GM19025 (cell line): ENCODE measurements at regions not wholly inside any gene's neighbourhood (a gene's known extent, or its start where the extent isn't known, plus 50 kb on each side); places are given as distances from the start of the nearest gene placed in this dataset.

ENCODE experiments used
- ATAC-seq: cut with Tn5 transposase; IDR thresholded peaks from one replicate; pipeline ENCODE4 v1.9.1; 2021; ENCODE audit warnings: mild to moderate bottlenecking, low read depth, moderate library complexity; ENCODE audit not compliant: unreplicated experiment

DNA sequence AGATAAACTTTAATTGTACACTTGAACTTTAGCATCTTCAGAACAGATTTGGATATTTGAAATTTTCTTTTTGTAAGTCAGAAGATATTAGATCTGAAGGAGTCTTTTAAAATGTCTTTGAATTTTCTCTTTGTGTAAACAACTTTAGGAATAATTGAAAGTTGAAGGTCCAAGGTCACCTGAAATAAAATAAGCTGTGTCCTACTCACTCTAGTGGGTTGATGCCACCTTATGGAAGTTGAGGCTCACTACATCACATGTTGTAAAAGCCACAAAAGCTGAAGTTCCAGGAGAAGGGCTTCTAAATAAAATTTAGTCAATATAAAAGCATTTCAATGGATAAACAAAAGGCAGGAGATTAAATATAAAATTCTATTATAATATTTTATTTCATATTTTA, 122.0 kb upstream of the ATXN7L3B start:
- ATAC-seq, result no peak

DNA sequence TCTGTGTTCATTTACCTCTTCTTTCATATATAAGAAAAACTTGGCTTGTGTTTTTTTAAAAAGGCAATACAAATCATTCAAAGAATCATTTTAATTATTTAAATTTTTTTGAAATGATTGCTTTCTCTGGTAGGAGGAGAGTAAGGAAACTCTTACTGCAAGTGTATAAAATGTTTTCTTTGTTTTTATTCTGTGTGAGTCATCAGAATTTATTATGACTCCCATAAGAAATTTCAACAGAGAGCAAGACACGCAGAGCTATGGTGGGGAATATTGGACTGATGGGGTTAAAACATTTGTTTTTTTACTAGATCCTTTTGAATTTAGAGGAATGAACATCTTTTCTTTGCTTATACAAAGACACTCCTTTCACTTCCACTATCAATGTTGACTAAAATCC, 119.1 kb upstream of the ATXN7L3B start:
- no peak for ATAC-seq

- ATAC-seq, result no peak
These were observed 112.9 kb upstream of the ATXN7L3B start for GRCh38 chr12:74424778-74425177.

- ATAC-seq, result no peak
These were observed 111.5 kb upstream of the ATXN7L3B start for GRCh38 chr12:74426091-74426490.

GRCh38 chr12:74429535-74429934, 108.1 kb upstream of the ATXN7L3B start:
- ATAC-seq, result no peak

GRCh38 chr12:74431801-74432200, 105.8 kb upstream of the ATXN7L3B start:
- ATAC-seq, result no peak

GRCh38 chr12:74440469-74440868, 97.2 kb upstream of the ATXN7L3B start:
- no peak for ATAC-seq

DNA sequence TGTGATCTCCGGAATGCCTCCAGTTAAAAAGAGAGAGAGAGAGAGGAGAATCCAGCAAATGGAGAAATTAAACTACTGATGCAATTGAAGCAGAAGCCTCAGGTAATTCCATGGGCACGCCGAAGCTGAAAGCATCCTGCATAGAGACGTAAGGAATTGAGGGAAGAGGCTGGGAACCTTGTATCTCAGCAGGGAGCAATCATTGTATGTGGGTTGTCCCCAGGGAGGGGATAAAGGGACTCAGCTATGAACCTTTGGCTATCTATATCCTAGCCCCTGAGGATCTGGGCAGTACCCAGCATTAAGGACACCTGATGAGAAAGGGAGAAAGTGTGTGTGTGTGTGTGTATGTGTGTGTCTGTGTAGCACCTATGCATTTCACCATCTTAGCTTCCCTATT, 95.8 kb upstream of the ATXN7L3B start:
- no peak for ATAC-seq

- ATAC-seq, result no peak
These were observed 91.2 kb upstream of the ATXN7L3B start for GRCh38 chr12:74446466-74446865.

DNA sequence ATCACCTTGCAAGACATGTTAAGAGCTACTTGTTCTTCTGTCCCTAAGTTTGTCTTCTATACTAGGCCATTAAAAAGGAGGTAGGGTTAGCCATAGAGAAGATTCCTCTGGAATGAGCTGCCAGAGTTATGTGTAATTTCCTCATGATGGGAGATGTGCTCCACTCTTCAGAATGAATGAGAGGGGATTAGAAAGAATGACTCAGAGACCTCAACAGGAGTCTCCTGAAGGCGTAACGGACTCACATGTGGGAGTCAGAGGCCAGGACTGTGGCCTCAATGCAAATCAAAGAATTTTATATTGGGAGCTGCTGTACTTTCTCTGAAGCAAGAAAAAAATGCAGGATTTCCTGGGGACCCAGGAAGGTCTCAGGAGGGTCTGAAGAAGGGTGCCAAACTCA, 87.8 kb upstream of the ATXN7L3B start:
- no peak for ATAC-seq

- no peak for ATAC-seq
These were observed 83.5 kb upstream of the ATXN7L3B start for GRCh38 chr12:74454109-74454508.

DNA sequence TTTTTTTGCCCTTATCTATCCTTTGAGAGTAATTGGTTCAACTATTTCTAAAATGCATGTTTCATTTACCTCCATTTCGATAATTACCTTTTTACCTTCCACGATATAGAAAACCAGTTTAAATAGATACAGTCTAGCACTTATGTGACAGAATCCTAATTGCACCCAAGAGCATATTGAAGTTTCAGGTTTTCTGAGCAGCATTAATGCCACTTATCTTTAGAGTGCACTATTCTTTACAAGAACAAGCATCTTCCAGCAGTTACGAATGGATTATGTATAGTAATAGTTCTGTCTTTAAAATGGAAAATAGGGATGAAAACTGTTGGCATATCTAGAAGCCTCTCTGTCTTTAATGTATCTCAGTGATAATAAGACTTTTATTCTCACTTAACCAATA, 82.2 kb upstream of the ATXN7L3B start:
- no peak for ATAC-seq

- no peak for ATAC-seq
These were observed 81.2 kb upstream of the ATXN7L3B start for GRCh38 chr12:74456431-74456830.

DNA sequence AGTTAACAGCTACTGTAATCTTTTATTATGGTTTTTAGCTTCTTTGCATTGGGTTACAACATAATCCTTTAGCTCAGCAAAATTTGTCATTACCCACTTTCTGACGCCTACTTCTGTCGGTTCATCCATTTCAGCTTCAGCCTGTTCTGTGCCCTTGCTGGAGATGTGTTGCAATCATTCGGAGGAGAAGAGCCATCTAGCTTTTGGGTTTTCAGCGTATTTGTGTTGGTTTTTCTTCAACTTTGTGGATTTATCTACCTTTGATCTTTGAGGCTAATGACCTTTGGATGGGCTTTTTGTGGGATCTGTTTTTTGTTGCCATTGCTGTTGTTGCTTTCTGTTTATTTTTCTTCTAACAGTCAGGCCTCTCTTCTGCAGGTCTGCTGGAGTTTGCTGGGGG, 69.2 kb upstream of the ATXN7L3B start:
- ATAC-seq, result no peak

DNA sequence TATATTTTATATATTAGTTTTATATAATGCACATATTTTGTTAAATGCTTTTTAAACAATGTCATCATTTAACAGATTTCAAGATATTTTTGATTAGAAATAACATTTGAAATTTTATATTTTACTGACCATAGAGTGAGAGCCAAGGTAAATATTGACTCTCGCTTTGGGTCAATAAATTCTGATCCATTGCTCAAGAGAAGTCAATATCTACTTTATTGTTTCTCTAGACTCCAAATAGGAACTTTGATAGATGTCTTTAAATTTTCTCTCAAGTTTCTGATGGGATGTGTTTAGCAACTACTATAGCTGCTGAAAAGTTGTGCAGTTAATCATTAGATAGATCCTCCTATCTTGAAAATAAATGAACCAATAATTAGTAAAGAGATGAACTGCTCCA, 61.4 kb upstream of the ATXN7L3B start:
- ATAC-seq, result no peak

DNA sequence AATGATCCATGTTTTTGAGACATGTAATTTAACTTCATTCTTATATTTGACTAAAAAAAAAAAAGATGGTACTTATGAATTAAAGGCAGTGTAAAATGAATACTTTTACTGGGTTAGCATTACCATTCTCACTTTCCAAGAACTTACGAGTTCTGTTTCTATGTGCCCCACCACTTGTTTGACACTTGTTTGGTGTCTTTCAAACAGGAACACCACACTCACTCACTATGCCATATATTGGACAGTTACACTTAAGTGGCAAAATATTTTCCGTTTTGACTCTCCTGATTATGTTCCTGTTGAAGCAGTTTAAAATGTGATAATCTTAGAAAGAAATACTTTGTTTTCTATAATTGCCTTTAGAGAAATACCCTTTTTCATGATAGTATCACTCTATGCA, 56.6 kb upstream of the ATXN7L3B start:
- ATAC-seq, result no peak

DNA sequence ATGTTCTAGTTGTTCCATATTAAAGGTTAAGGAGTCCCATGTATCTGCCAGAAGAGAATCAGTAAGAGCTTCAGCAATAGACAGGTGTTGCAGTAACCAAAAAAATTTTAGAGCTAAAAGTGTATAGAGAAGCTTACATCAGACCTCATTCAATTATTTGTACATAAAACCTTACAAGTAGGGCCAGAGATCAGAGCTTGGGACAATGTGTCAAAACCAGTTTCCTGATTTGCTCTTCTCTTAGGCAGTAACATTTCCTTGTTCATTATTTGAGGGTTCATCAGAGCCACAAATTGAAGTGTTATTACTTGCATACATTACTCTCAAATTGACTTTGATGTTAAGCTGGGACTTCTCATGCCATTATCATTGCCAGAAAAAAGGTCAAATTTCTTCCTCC, 55.5 kb upstream of the ATXN7L3B start:
- ATAC-seq, result no peak

GRCh38 chr12:74483057-74483456, 54.6 kb upstream of the ATXN7L3B start:
- no peak for ATAC-seq
